SKM-1 (cell line): ENCODE measurements at regions not wholly inside any gene's neighbourhood (a gene's known extent, or its start where the extent isn't known, plus 50 kb on each side); places are given as distances from the start of the nearest gene placed in this dataset.
"Not testable (repeated sequence)": the region's sequence is repeated elsewhere in the genome, so short reads cannot be mapped to it uniquely, and the experiment has no call there.

ENCODE experiments used
- DNase-seq: peaks from one replicate; lab custom pipeline; 2025; ENCODE audit not compliant: unreplicated experiment; lab: John Stamatoyannopoulos, UW

DNA sequence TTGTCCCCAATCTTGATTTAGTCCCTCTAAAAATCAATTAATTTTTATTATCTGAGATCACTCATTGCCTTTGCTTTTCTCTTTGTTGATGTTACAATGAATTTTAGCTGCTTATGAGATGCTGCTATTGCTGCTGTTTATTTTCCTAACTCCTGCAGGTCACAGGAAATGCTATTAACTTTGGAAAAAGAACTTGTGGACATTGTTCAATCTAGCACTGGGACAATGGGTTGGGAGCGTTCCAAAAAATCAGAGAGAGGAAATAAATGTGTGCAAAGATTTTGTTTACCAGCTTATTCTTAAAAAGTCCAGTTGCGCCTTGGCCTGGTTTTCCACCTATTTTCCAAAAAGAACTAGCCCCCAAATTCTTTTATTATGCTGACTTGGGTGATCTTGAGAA, 268.3 kb downstream of the PTH2R start:
- DNase-seq, result no peak

DNA sequence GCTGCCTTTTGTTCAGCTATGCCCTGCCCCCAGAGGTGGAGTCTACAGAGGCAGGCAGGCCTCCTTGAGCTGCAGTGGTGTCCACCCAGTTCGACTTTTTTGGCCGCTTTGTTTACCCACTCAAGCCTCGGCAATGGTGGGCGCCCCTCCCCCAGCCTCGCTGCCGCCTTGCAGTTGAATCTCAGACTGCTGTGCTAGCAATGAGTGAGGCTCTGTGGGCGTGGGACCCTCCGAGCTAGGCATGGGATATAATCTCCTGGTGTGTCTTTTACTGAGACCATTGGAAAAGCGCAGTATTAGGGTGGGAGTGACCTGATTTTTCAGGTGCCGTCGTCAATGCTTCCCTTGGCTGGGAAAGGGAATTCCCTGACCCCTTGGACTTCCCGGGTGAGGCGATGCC, 279.3 kb downstream of the PTH2R start:
- not testable (repeated sequence) for DNase-seq

GRCh38 chr2:208686665-208687064, 280.1 kb downstream of the PTH2R start:
- DNase-seq, result no peak

DNA sequence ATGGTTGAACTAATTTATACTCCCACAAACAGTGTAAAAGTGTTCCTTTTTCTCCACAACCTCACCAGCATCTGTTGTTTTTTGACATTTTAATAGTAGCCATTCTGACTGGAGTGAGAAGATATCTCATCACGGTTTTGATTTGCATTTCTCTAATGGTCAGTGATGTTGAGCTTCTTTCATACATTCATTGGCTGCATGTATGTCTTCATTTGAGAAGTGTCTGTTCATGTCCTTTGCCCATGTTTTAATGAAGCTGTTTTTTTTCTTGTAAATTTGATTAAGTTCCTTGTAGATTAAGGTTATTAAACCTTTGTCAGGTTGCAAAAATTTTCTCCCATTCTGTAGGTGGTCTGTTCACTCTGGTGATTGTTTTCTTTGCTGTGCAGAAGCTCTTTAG, 281.1 kb downstream of the PTH2R start:
- not testable (repeated sequence) for DNase-seq

- DNase-seq, result no peak
These were observed 291.5 kb downstream of the PTH2R start for GRCh38 chr2:208698114-208698513.

DNA sequence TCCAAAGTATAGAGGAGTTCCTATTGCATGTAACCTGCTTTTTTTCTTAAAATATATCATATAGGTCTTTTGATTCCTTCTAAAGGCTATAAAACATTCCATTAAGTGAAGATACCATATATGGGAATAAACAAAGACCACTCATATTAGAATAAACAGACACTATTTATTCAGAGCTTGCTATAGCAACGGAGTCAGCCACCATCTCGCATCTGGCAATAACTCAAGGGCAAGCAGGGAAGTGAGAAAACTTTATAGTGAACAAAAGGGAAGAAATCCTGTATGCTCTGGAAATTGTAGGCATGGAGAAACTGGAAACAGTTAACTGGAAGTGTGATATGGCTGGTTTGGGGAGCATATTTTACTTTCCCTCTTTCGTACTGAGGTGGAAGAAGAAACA, 301.9 kb downstream of the PTH2R start:
- no peak for DNase-seq

DNA sequence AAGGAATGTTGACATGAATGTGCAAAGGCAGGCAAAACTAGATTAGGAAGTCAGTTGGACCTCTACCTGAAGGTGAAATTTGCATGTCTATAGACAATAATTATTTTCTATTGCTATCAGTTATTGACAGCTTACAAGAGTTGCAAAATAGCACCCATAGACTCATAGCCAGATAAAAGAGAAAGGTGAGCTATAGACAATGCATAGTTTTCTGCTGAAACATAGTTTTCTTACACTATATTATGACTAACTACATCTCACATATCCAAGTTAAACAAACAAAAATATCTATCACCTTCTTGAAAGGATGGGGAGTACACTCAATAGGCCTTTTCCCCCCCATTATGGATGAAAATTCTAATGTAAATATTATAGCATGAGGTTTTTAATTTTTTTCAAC, 305.0 kb downstream of the PTH2R start:
- DNase-seq, result no peak

DNA sequence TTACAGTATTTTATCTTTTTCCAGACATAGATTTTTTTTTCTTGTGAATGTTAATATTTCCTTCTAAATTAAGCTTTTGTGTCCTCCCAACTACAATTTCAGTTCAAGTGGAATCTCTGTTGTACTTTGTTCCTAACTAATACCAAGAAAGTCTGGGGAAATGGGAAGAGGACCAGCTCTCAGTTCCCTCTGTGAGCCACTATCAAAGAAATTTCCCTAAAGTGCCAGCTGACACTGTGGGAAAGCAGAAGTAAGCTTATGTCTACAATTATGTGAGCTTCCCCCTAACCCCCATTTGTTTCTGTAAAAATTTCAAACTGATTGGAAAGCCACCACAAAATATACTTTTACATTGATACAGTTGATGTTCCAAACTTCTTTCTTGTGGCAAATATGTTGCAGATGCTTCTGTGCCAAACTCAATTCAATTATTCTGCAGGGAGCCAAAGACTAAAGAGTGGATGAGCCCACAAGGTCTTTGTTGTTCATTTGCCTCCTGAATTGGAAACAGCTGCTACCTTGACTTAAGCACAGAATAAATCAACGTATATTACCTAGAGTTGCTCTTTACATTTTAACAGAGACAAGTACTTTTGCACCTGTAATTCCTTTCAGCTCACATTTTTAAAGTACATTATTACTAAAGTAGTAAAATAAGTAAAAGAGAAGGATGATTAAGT, 306.6 kb downstream of the PTH2R start:
- DNase-seq, result no peak

- DNase-seq, result no peak
These were observed 312.2 kb downstream of the PTH2R start for GRCh38 chr2:208718828-208719227.

GRCh38 chr2:208722731-208723130, 316.1 kb downstream of the PTH2R start:
- no peak for DNase-seq

DNA sequence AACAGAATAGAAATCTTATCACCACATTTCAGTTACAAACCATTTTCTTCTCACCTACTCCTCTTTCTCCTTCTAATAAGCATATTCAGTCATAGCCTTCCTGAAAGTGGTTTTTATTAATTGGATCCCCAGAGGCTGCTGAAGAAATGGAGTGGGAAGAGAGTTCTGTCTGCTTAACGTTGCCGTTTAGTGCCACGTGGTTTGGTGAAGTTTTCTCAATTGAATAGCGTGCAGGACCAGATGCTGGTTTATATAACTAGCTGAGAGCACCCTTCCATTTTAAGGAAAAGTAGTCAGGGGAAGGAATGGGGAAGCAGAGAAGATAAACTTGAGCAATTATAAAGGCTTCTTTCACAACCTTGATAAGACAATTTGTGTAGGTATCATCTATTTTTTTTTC, 318.7 kb downstream of the PTH2R start:
- no peak for DNase-seq

DNA sequence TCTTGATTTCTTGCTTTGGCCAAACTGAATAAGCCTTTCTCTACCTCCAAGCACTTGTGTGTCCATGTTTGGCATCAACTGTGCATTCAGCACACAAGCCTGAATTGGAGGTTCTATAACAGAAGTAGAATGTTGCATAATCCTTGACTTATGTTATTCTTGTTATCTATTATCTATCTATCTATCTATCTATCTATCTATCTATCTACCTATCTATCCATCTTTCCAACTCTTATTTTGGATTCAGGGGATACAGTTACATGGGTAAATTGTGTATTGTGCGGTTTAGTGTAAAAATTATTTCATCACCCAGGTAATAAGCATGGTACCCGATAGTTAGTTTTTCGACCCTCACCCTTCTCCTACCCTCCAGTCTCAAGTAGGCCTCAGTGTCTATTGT, 319.6 kb downstream of the PTH2R start:
- DNase-seq, result no peak

GRCh38 chr2:208751663-208752415, 345.2 kb downstream of the PTH2R start:
- DNase-seq, result not testable (repeated sequence)

DNA sequence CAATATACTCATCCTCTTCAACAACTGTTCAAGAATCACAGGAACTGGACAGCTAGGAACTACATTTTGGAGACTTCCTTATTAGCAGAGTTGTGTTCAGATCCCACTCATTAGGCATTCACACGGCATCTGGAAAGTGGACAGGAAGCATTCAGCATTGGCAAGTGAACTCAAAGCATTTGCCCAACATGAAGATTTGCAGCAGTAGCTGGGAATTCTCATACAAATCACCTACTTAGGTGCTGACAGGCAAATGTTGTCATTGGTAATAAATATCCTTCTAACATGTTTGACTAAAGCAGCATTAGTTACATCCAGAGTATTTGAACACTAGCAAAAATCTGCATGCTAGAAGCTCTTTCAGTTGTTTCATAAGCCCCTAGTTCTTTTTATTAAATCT, 350.8 kb downstream of the PTH2R start:
- no peak for DNase-seq

- not testable (repeated sequence) for DNase-seq
These were observed 366.5 kb downstream of the PTH2R start for GRCh38 chr2:208773074-208773473.

GRCh38 chr2:208781166-208781565, 374.6 kb downstream of the PTH2R start:
- DNase-seq, result no peak

GRCh38 chr2:208782097-208782496, 375.5 kb downstream of the PTH2R start:
- DNase-seq, result no peak

GRCh38 chr2:208783184-208783583, 376.6 kb downstream of the PTH2R start:
- no peak for DNase-seq

DNA sequence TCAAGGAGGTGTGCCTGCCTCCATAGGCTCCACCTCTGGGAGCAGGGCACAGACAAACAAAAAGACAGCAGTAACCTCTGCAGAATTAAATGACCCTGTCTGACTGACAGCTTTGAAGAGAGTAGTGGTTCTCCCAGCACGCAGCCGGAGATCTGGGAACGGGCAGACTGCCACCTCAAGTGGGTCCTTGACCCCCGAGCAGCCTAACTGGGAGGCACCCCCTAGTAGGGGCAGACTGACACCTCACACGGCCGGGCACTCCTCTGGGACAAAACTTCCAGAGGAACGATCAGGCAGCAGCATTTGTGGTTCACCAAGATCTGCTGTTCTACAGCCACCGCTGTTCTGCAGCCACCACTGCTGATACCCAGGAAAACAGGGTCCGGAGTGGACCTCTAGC, 378.2 kb downstream of the PTH2R start:
- not testable (repeated sequence) for DNase-seq

GRCh38 chr2:208791257-208791656, 384.7 kb downstream of the PTH2R start:
- DNase-seq, result no peak

GRCh38 chr2:208792766-208793165, 386.2 kb downstream of the PTH2R start:
- DNase-seq, result no peak

GRCh38 chr2:208793434-208793833, 386.8 kb downstream of the PTH2R start:
- no peak for DNase-seq
